GM12878 (cell line): ENCODE measurements at regions not wholly inside any gene's neighbourhood (a gene's known extent, or its start where the extent isn't known, plus 50 kb on each side); places are given as distances from the start of the nearest gene placed in this dataset.

Experiments
- ATAC-seq: fragments of 200-7000 bp; cut with Tn5 transposase; 3 replicates; pipeline ENCODE4 v1.9.1; 2020; ENCODE audit warnings: mild to moderate bottlenecking, moderate library complexity
- BruUV-seq: library from RNA; stranded (reverse); fragments of 400-500 nt; replicated peaks from 2 replicates; lab custom pipeline; 2021; lab: Mats Ljungman, UMichigan
- CTCF ChIA-PET: fragments of 300-600 bp; sonication (Branson Sonifier 250); formaldehyde crosslinking; extraction: SDS; loops from one replicate; lab custom pipeline; 2021; ENCODE audit warnings: inconsistent platforms; lab: Yijun Ruan, JAX
- POLR2A ChIA-PET: fragments of 350-600 bp; formaldehyde crosslinking; extraction: SDS; loops from one replicate; lab custom pipeline; 2021; ENCODE audit warnings: inconsistent platforms; lab: Charles Lee
- RAD21 ChIA-PET: fragments of 300-600 bp; sonication (Branson Sonifier 250); formaldehyde crosslinking; loops from one replicate; lab custom pipeline; 2023; ENCODE audit warnings: antibody characterized with exemption; ENCODE audit not compliant: unreplicated experiment; lab: Charles Lee
- SMC1A ChIA-PET: fragments of 300-600 bp; sonication (Branson Sonifier 250); formaldehyde crosslinking; loops from one replicate; lab custom pipeline; 2023; ENCODE audit not compliant: unreplicated experiment, uncharacterized antibody; lab: Charles Lee
- DNase-seq: peaks from one replicate; pipeline ENCODE4 v3.0.0-alpha.2; 2011; ENCODE audit warnings: low read depth, low spot score
- FAIRE-seq: peaks from 3 replicates; lab custom pipeline; 2011; peaks lifted over from hg19 to GRCh38; lab: Jason Lieb, UNC
- H2AFZ ChIP-seq: 2 replicates; pipeline ENCODE4 v1.6.0; 2011; ENCODE audit warnings: low read depth, low read length, control low read depth; ENCODE audit not compliant: control insufficient read depth
- H3K27ac ChIP-seq: 2 replicates; pipeline ENCODE4 v1.5.1; 2011; ENCODE audit warnings: control low read depth; ENCODE audit not compliant: control insufficient read depth, insufficient read depth
- H3K27me3 ChIP-seq, 2 experiments: replicated peaks in 1 of 2; 2 replicates each; pipeline versions ENCODE4 v1.6.0 to v1.6.1; 2011; ENCODE audit warnings: low read length in 1 of 2; ENCODE audit not compliant: control insufficient read depth in 2 of 2, insufficient read depth in 2 of 2
- H3K36me3 ChIP-seq, 2 experiments: 2 replicates each; pipeline ENCODE4 v1.5.1; 2011; ENCODE audit warnings: low read length in 1 of 2; ENCODE audit not compliant: control insufficient read depth in 2 of 2, insufficient read depth in 2 of 2
- H3K4me1 ChIP-seq: 2 replicates; pipeline ENCODE4 v1.6.1; 2011; ENCODE audit warnings: mild to moderate bottlenecking, low read length, moderate library complexity, mixed read lengths; ENCODE audit not compliant: control insufficient read depth, insufficient read depth
- H3K4me2 ChIP-seq: 2 replicates; pipeline ENCODE4 v1.6.0; 2011; ENCODE audit warnings: control low read depth; ENCODE audit not compliant: control insufficient read depth, insufficient read depth
- H3K4me3 ChIP-seq: fragments of 200-600 bp; sonication (generic); 2 replicates; pipeline ENCODE4 v1.5.1; 2016
- H3K79me2 ChIP-seq: 2 replicates; pipeline ENCODE4 v1.6.0; 2011; ENCODE audit warnings: low read length; ENCODE audit not compliant: control insufficient read depth, insufficient read depth
- H3K9ac ChIP-seq: 2 replicates; pipeline ENCODE4 v1.8.0; 2011; ENCODE audit warnings: low read length, control low read depth, mixed read lengths; ENCODE audit not compliant: control insufficient read depth, insufficient read depth
- H3K9me3 ChIP-seq: replicated peaks from 3 replicates; pipeline ENCODE4 v1.5.1; 2011; ENCODE audit warnings: mild to moderate bottlenecking, low read length; ENCODE audit not compliant: control insufficient read depth, insufficient read depth
- H4K20me1 ChIP-seq: 2 replicates; pipeline ENCODE4 v1.6.0; 2011; ENCODE audit not compliant: control insufficient read depth, insufficient read depth
- ATF7 ChIP-seq: fragments of 450-650 bp; IDR thresholded peaks from 2 replicates; pipeline ENCODE4 v1.6.1; 2016; ENCODE audit warnings: low read depth, mild to moderate bottlenecking
- BHLHE40 ChIP-seq, 2 experiments: fragments of 450-650 bp in 1 of 2; IDR thresholded peaks; 2 replicates each; pipeline ENCODE4 v1.6.1; 2011 to 2017; ENCODE audit warnings: low read depth in 2 of 2, borderline replicate concordance in 1 of 2, improper control_type of control experiment in 1 of 2, low read length in 1 of 2, mild to moderate bottlenecking in 1 of 2
- CREB1 ChIP-seq: IDR thresholded peaks from 2 replicates; pipeline ENCODE4 v1.6.1; 2012; ENCODE audit warnings: low read depth, mild to moderate bottlenecking, inconsistent platforms
- ETV6 ChIP-seq, 2 experiments: fragments of 450-650 bp in 1 of 2; IDR thresholded peaks in 1 of 2; conservative IDR thresholded peaks in 1 of 2; 2 replicates each; pipeline ENCODE4 v1.6.1; 2014; ENCODE audit warnings: antibody characterized with exemption in 1 of 2, borderline replicate concordance in 1 of 2, low read depth in 1 of 2, mild to moderate bottlenecking in 1 of 2, moderate library complexity in 1 of 2
- IKZF2 ChIP-seq, 2 experiments: fragments of 450-650 bp; IDR thresholded peaks; 2 replicates each; pipeline ENCODE4 v1.6.1; 2017; ENCODE audit warnings: mild to moderate bottlenecking in 2 of 2, moderate library complexity in 2 of 2
- MEF2A ChIP-seq: IDR thresholded peaks from 2 replicates; pipeline ENCODE4 v1.6.1; 2011; ENCODE audit warnings: low read depth, mild to moderate bottlenecking, low read length, moderate library complexity; ENCODE audit not compliant: insufficient read depth
- MTA3 ChIP-seq: IDR thresholded peaks from 2 replicates; pipeline ENCODE4 v1.6.1; 2012; ENCODE audit warnings: low read length, inconsistent platforms, borderline replicate concordance
- RBBP5 ChIP-seq: fragments of 200-600 bp; sonication (generic); conservative IDR thresholded peaks from 2 replicates; pipeline ENCODE4 v1.6.1; 2016
- RUNX3 ChIP-seq: IDR thresholded peaks from 2 replicates; pipeline ENCODE4 v1.6.1; 2012; ENCODE audit warnings: low read length, inconsistent platforms
- SPI1 ChIP-seq: IDR thresholded peaks from 2 replicates; pipeline ENCODE4 v1.6.1; 2011; ENCODE audit warnings: low read depth, mild to moderate bottlenecking, low read length, moderate library complexity, borderline replicate concordance; ENCODE audit not compliant: insufficient read depth
- ZBED1 ChIP-seq: IDR thresholded peaks from 2 replicates; pipeline ENCODE4 v1.6.1; 2016; ENCODE audit warnings: borderline replicate concordance
- ZSCAN29 ChIP-seq: fragments of 450-650 bp; IDR thresholded peaks from 2 replicates; pipeline ENCODE4 v1.6.1; 2017; ENCODE audit warnings: mild to moderate bottlenecking, moderate library complexity
- WGBS: methylation state at CpG from one replicate; pipeline ENCODE4 v1.1.6; 2016; ENCODE audit warnings: low lambda C conversion rate; ENCODE audit not compliant: insufficient replicate concordance, insufficient coverage; ENCODE audit errors: missing lambda C conversion rate; 5-methylcytosine and 5-hydroxymethylcytosine counted together
- in situ Hi-C: fragments of 300-500 bp; cut with MboI; formaldehyde crosslinking; loops from 9 replicates; pipeline ENCODE4 v1.14.3; 2018; ENCODE audit warnings: mixed read lengths
- intact Hi-C: fragments of 100-400 bp; cut with micrococcal nuclease; formaldehyde crosslinking; loops from one replicate; pipeline ENCODE4 v1.14.2; 2022; ENCODE audit not compliant: unreplicated experiment
- TF ChIP-seq, protein P1 (sequence below): IDR thresholded peaks from 2 replicates; pipeline ENCODE4 v1.6.1; 2011; ENCODE audit warnings: borderline replicate concordance, low read depth, mild to moderate bottlenecking, moderate library complexity, mixed read lengths, low read length; ENCODE audit not compliant: insufficient read depth; ENCODE audit errors: extremely low read length
- TF ChIP-seq, protein P2 (sequence below): IDR thresholded peaks from 2 replicates; pipeline ENCODE4 v1.6.1; 2011; ENCODE audit warnings: low read depth, low read length, improper control_type of control experiment, borderline replicate concordance
- TF ChIP-seq, protein P3 (sequence below): fragments of 450-650 bp; IDR thresholded peaks from 2 replicates; pipeline ENCODE4 v1.6.1; 2018; ENCODE audit warnings: mild to moderate bottlenecking, low read depth, moderate library complexity; ENCODE audit not compliant: partially characterized antibody
- TF ChIP-seq, protein P4 (sequence below): fragments of 450-650 bp; IDR thresholded peaks from 2 replicates; pipeline ENCODE4 v1.6.1; 2017; ENCODE audit warnings: mild to moderate bottlenecking, low read depth, inconsistent platforms; ENCODE audit not compliant: poor library complexity, severe bottlenecking

DNA sequence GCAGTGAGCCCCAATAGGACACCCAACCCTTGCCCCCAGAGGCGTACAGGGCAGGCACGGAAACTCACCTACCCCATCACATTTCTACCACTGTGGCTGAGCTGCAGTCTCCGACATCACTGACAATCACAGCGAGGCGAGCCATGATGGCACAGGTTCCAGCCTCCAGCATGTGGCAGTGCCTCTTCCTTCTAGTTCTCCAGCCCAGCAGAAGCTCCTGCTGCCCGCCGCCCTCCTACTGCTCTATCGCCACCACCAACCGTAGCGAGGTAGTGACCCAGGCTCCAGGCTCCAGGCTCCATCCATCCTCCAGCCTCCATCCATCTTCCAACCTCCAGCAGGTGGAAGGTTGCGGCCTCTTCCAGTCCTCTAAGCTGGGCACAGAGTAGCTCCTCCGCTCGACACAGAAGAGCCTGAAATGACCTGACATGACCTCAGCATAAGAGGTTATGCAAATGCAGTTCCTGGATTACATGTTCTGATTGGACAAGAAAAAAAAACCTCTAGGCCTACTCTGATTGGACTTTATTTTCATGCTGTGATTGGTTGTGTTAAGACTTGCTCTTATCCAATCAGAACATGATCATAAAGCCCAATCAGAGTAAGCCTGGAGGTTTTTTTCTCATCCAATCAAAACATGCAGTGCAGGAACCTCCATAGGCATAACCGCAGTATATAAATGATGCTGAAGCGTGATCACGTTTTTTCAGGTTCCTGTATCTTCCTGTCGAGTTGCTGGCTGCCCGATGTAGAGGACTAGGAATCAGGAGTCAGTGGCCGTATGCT, 438.9 kb upstream of the ZNF337 start (continued):
- TF ChIP-seq, protein P1, sequence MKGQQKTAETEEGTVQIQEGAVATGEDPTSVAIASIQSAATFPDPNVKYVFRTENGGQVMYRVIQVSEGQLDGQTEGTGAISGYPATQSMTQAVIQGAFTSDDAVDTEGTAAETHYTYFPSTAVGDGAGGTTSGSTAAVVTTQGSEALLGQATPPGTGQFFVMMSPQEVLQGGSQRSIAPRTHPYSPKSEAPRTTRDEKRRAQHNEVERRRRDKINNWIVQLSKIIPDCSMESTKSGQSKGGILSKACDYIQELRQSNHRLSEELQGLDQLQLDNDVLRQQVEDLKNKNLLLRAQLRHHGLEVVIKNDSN: no peak
- TF ChIP-seq ZSCAN29: no peak

DNA sequence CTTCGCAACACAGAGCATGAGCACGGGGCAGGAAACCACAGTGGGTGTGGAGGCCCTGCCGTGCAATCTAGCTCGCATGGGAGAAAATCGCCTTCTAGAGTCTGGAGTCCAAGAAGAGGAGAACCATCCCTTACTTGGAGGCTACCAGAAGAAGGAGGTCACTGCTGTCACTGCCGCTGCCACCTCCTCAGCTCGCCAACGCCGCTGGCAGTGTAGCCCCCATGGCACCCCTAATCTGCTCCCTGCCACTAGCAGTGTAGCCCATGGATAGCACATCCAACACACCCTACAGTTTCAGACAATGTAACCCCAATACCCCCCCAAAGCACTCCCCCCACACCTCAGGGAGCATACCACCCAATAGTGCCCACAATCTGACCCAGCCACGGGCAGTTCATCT, 438.0 kb upstream of the ZNF337 start:
- intact Hi-C loops (no loop called here), in situ Hi-C loops (no loop called here)
- Histone ChIP-seq H3K9me3 (no peaks in the 10 kb centered on the region), H3K36me3 (no peaks in the 10 kb centered on the region), H3K9ac (no peak overlapping the region), H2AFZ (no peak overlapping the region), H3K27ac (no peak overlapping the region), H4K20me1 (no peaks in the 10 kb centered on the region), H3K27me3 (no peaks in the 10 kb centered on the region), H3K4me2 (no peak overlapping the region), H3K4me3 (no peak overlapping the region), H3K79me2 (no peaks in the 10 kb centered on the region), H3K4me1 (no peaks in the 10 kb centered on the region)
- BruUV-seq: no TSS peak
- SMC1A ChIA-PET: no interaction called here
- FAIRE-seq (no peak), DNase-seq (no peak), ATAC-seq (no peak)
- POLR2A ChIA-PET: no interaction called here
- 54% methylated on average over 10 of the region's 10 CpGs for WGBS
- CTCF ChIA-PET: no interaction called here
- RAD21 ChIA-PET: no interaction called here
- no peak for TF ChIP-seq BHLHE40 (IDR thresholded peaks at IDR 0.05; ENCODE audit: borderline replicate concordance in 1 of 2, low read depth in 2 of 2, low read length in 1 of 2)
- TF ChIP-seq ZBED1: no peak
- TF ChIP-seq RUNX3: no peak
- no peak for TF ChIP-seq SPI1
- TF ChIP-seq, protein P2, sequence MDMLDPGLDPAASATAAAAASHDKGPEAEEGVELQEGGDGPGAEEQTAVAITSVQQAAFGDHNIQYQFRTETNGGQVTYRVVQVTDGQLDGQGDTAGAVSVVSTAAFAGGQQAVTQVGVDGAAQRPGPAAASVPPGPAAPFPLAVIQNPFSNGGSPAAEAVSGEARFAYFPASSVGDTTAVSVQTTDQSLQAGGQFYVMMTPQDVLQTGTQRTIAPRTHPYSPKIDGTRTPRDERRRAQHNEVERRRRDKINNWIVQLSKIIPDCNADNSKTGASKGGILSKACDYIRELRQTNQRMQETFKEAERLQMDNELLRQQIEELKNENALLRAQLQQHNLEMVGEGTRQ: no peak
- no peak for TF ChIP-seq CREB1
- no peak for TF ChIP-seq IKZF2 (IDR thresholded peaks at IDR 0.05)
- no peak for TF ChIP-seq MTA3
- TF ChIP-seq, protein P3, sequence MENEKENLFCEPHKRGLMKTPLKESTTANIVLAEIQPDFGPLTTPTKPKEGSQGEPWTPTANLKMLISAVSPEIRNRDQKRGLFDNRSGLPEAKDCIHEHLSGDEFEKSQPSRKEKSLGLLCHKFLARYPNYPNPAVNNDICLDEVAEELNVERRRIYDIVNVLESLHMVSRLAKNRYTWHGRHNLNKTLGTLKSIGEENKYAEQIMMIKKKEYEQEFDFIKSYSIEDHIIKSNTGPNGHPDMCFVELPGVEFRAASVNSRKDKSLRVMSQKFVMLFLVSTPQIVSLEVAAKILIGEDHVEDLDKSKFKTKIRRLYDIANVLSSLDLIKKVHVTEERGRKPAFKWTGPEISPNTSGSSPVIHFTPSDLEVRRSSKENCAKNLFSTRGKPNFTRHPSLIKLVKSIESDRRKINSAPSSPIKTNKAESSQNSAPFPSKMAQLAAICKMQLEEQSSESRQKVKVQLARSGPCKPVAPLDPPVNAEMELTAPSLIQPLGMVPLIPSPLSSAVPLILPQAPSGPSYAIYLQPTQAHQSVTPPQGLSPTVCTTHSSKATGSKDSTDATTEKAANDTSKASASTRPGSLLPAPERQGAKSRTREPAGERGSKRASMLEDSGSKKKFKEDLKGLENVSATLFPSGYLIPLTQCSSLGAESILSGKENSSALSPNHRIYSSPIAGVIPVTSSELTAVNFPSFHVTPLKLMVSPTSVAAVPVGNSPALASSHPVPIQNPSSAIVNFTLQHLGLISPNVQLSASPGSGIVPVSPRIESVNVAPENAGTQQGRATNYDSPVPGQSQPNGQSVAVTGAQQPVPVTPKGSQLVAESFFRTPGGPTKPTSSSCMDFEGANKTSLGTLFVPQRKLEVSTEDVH: no peak
- TF ChIP-seq ETV6 (conservative IDR thresholded peaks at IDR 0.05 in 1 of 2, IDR thresholded peaks at IDR 0.05 in 1 of 2; ENCODE audit: borderline replicate concordance in 1 of 2, low read depth in 1 of 2): no peak
- TF ChIP-seq, protein P4, sequence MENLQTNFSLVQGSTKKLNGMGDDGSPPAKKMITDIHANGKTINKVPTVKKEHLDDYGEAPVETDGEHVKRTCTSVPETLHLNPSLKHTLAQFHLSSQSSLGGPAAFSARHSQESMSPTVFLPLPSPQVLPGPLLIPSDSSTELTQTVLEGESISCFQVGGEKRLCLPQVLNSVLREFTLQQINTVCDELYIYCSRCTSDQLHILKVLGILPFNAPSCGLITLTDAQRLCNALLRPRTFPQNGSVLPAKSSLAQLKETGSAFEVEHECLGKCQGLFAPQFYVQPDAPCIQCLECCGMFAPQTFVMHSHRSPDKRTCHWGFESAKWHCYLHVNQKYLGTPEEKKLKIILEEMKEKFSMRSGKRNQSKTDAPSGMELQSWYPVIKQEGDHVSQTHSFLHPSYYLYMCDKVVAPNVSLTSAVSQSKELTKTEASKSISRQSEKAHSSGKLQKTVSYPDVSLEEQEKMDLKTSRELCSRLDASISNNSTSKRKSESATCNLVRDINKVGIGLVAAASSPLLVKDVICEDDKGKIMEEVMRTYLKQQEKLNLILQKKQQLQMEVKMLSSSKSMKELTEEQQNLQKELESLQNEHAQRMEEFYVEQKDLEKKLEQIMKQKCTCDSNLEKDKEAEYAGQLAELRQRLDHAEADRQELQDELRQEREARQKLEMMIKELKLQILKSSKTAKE: no peak
- no peak for TF ChIP-seq MEF2A
- no peak for TF ChIP-seq ATF7
- no peak for TF ChIP-seq RBBP5
